ENCODE measurements at regions not wholly inside any gene's neighbourhood (a gene's known extent, or its start where the extent isn't known, plus 50 kb on each side); places are given as distances from the start of the nearest gene placed in this dataset.
A peak's percentile ranks its signal among the peaks of the same experiment; 100 is the strongest.
"Not testable (repeated sequence)": the region's sequence is repeated elsewhere in the genome, so short reads cannot be mapped to it uniquely, and the experiment has no call there.

GRCh38 chr2:31694444-31694843 is 113.7 kb upstream of the SRD5A2 start:
- POLR2A ChIA-PET: no interaction called here
- Histone ChIP-seq H3K4me1 (ENCODE audit: control extremely low read depth in 1 of 4, control insufficient read depth in 4 of 4, insufficient read depth in 4 of 4, low read length in 3 of 4) (no peaks in the 10 kb centered on the region), H3K4me3 (ENCODE audit: control insufficient read depth in 1 of 7, extremely low read depth in 1 of 7, insufficient read depth in 4 of 7, low read depth in 2 of 7, low read length in 6 of 7) (no peak overlapping the region), H3K9me3 (ENCODE audit: control extremely low read depth in 1 of 5, control insufficient read depth in 4 of 5, insufficient read depth in 2 of 5, low read depth in 1 of 5, low read length in 4 of 5) (peaks cover 12 to 66% (median 49%) of the 10 kb centered on the region in 5 experiments), H3K27me3 (replicated peaks in 2 of 5; ENCODE audit: control insufficient read depth in 4 of 5, insufficient read depth in 5 of 5, low read length in 4 of 5) (no peaks in the 10 kb centered on the region), H3K27ac (ENCODE audit: insufficient read depth in 1 of 2, low read depth in 1 of 2, low read length in 2 of 2, poor library complexity in 1 of 2, severe bottlenecking in 2 of 2) (no peak overlapping the region), H3K36me3 (ENCODE audit: control insufficient read depth in 4 of 4, insufficient read depth in 4 of 4, low read length in 3 of 4) (no peaks in the 10 kb centered on the region)
- no peak for DNase-seq
- CTCF ChIA-PET: no interaction called here
- WGBS (ENCODE audit: insufficient coverage): 79% methylated on average over 2 of the region's 3 CpGs

GRCh38 chr2:31693882-31694281 is 113.1 kb upstream of the SRD5A2 start:
- H3K4me3 ChIP-seq (ENCODE audit: control insufficient read depth in 1 of 7, extremely low read depth in 1 of 7, insufficient read depth in 4 of 7, low read depth in 2 of 7, low read length in 6 of 7): no peak overlapping the region
- POLR2A ChIA-PET: no interaction called here
- peaks cover 9 to 66% (median 48%) of the 10 kb centered on the region in 5 experiments for H3K9me3 ChIP-seq (ENCODE audit: control extremely low read depth in 1 of 5, control insufficient read depth in 4 of 5, insufficient read depth in 2 of 5, low read depth in 1 of 5, low read length in 4 of 5)
- H3K4me1 ChIP-seq (ENCODE audit: control extremely low read depth in 1 of 4, control insufficient read depth in 4 of 4, insufficient read depth in 4 of 4, low read length in 3 of 4): no peaks in the 10 kb centered on the region
- CTCF ChIA-PET: no interaction called here
- peak; percentile 18 to 52 (median 43) for DNase-seq
- H3K36me3 ChIP-seq (ENCODE audit: control insufficient read depth in 4 of 4, insufficient read depth in 4 of 4, low read length in 3 of 4): no peaks in the 10 kb centered on the region
- no peaks in the 10 kb centered on the region for H3K27me3 ChIP-seq (replicated peaks in 2 of 5; ENCODE audit: control insufficient read depth in 4 of 5, insufficient read depth in 5 of 5, low read length in 4 of 5)
- H3K27ac ChIP-seq (ENCODE audit: insufficient read depth in 1 of 2, low read depth in 1 of 2, low read length in 2 of 2, poor library complexity in 1 of 2, severe bottlenecking in 2 of 2): no peak overlapping the region
- WGBS (ENCODE audit: insufficient coverage): 87% methylated on average over 3 of the region's 3 CpGs

GRCh38 chr2:31688282-31688681 is 107.5 kb upstream of the SRD5A2 start:
- CTCF ChIA-PET: no interaction called here

GRCh38 chr2:31683506-31683905 is 102.8 kb upstream of the SRD5A2 start:
- H3K27ac ChIP-seq (ENCODE audit: insufficient read depth in 1 of 2, low read depth in 1 of 2, low read length in 2 of 2, poor library complexity in 1 of 2, severe bottlenecking in 2 of 2); DNase-seq; H3K36me3 ChIP-seq (ENCODE audit: control insufficient read depth in 4 of 4, insufficient read depth in 4 of 4, low read length in 3 of 4); H3K27me3 ChIP-seq (replicated peaks in 2 of 5; ENCODE audit: control insufficient read depth in 4 of 5, insufficient read depth in 5 of 5, low read length in 4 of 5); H3K4me3 ChIP-seq (ENCODE audit: control insufficient read depth in 1 of 7, extremely low read depth in 1 of 7, insufficient read depth in 4 of 7, low read depth in 2 of 7, low read length in 6 of 7); H3K4me1 ChIP-seq (ENCODE audit: control extremely low read depth in 1 of 4, control insufficient read depth in 4 of 4, insufficient read depth in 4 of 4, low read length in 3 of 4); POLR2A ChIA-PET: not testable (repeated sequence)
- CTCF ChIA-PET: interaction anchor here (1.6 kb wide), 1 partner anchor 8 kb away, joined by 4 read pairs; no protein-coding TSS in a partner anchor
- 76% methylated on average over 3 of the region's 4 CpGs for WGBS (ENCODE audit: insufficient coverage)
- H3K9me3 ChIP-seq (ENCODE audit: control extremely low read depth in 1 of 5, control insufficient read depth in 4 of 5, insufficient read depth in 2 of 5, low read depth in 1 of 5, low read length in 4 of 5): peaks cover 0 to 26% (median 10%) of the 10 kb centered on the region in 5 experiments

More at GRCh38 chr2:31688282-31688681, 107.5 kb upstream of the SRD5A2 start:
- Histone ChIP-seq H3K27ac (ENCODE audit: insufficient read depth in 1 of 2, low read depth in 1 of 2, low read length in 2 of 2, poor library complexity in 1 of 2, severe bottlenecking in 2 of 2) (no peak overlapping the region), H3K4me1 (ENCODE audit: control extremely low read depth in 1 of 4, control insufficient read depth in 4 of 4, insufficient read depth in 4 of 4, low read length in 3 of 4) (no peaks in the 10 kb centered on the region), H3K4me3 (ENCODE audit: control insufficient read depth in 1 of 7, extremely low read depth in 1 of 7, insufficient read depth in 4 of 7, low read depth in 2 of 7, low read length in 6 of 7) (no peak overlapping the region), H3K27me3 (replicated peaks in 2 of 5; ENCODE audit: control insufficient read depth in 4 of 5, insufficient read depth in 5 of 5, low read length in 4 of 5) (no peaks in the 10 kb centered on the region), H3K9me3 (ENCODE audit: control extremely low read depth in 1 of 5, control insufficient read depth in 4 of 5, insufficient read depth in 2 of 5, low read depth in 1 of 5, low read length in 4 of 5) (peaks cover 2 to 46% (median 22%) of the 10 kb centered on the region in 5 experiments), H3K36me3 (ENCODE audit: control insufficient read depth in 4 of 4, insufficient read depth in 4 of 4, low read length in 3 of 4) (no peaks in the 10 kb centered on the region)
- POLR2A ChIA-PET: no interaction called here
- WGBS (ENCODE audit: insufficient coverage): 58% methylated on average over 2 of the region's 4 CpGs
- peak; percentile 5 to 14 (median 6) for DNase-seq

GRCh38 chr2:31675485-31675901 is 94.8 kb upstream of the SRD5A2 start:
- Histone ChIP-seq H3K4me3 (ENCODE audit: control insufficient read depth in 1 of 7, extremely low read depth in 1 of 7, insufficient read depth in 4 of 7, low read depth in 2 of 7, low read length in 6 of 7) (no peak overlapping the region), H3K4me1 (ENCODE audit: control extremely low read depth in 1 of 4, control insufficient read depth in 4 of 4, insufficient read depth in 4 of 4, low read length in 3 of 4) (no peaks in the 10 kb centered on the region), H3K36me3 (ENCODE audit: control insufficient read depth in 4 of 4, insufficient read depth in 4 of 4, low read length in 3 of 4) (no peaks in the 10 kb centered on the region), H3K27me3 (replicated peaks in 2 of 5; ENCODE audit: control insufficient read depth in 4 of 5, insufficient read depth in 5 of 5, low read length in 4 of 5) (no peaks in the 10 kb centered on the region), H3K27ac (ENCODE audit: insufficient read depth in 1 of 2, low read depth in 1 of 2, low read length in 2 of 2, poor library complexity in 1 of 2, severe bottlenecking in 2 of 2) (no peak overlapping the region), H3K9me3 (ENCODE audit: control extremely low read depth in 1 of 5, control insufficient read depth in 4 of 5, insufficient read depth in 2 of 5, low read depth in 1 of 5, low read length in 4 of 5) (peaks cover 0 to 28% (median 6%) of the 10 kb centered on the region in 5 experiments)
- DNase-seq: no peak
- CTCF ChIA-PET: interaction anchor here (1.5 kb wide), 1 partner anchor 8 kb away, joined by 4 read pairs; no protein-coding TSS in a partner anchor
- POLR2A ChIA-PET: no interaction called here
- 38% methylated on average over 3 of the region's 3 CpGs for WGBS (ENCODE audit: insufficient coverage)

- Histone ChIP-seq H3K27me3 (replicated peaks in 2 of 5; ENCODE audit: control insufficient read depth in 4 of 5, insufficient read depth in 5 of 5, low read length in 4 of 5) (no peaks in the 10 kb centered on the region), H3K36me3 (ENCODE audit: control insufficient read depth in 4 of 4, insufficient read depth in 4 of 4, low read length in 3 of 4) (no peaks in the 10 kb centered on the region), H3K9me3 (ENCODE audit: control extremely low read depth in 1 of 5, control insufficient read depth in 4 of 5, insufficient read depth in 2 of 5, low read depth in 1 of 5, low read length in 4 of 5) (peaks cover 0 to 28% (median 6%) of the 10 kb centered on the region in 5 experiments), H3K4me3 (ENCODE audit: control insufficient read depth in 1 of 7, extremely low read depth in 1 of 7, insufficient read depth in 4 of 7, low read depth in 2 of 7, low read length in 6 of 7) (no peak overlapping the region), H3K4me1 (ENCODE audit: control extremely low read depth in 1 of 4, control insufficient read depth in 4 of 4, insufficient read depth in 4 of 4, low read length in 3 of 4) (no peaks in the 10 kb centered on the region), H3K27ac (ENCODE audit: insufficient read depth in 1 of 2, low read depth in 1 of 2, low read length in 2 of 2, poor library complexity in 1 of 2, severe bottlenecking in 2 of 2) (no peak overlapping the region)
- DNase-seq: no peak
- WGBS (ENCODE audit: insufficient coverage): 100% methylated on average over 1 of the region's 2 CpGs
- CTCF ChIA-PET: interaction anchor here (1.5 kb wide), 1 partner anchor 9 kb away, joined by 4 read pairs; no protein-coding TSS in a partner anchor
- POLR2A ChIA-PET: no interaction called here
Observed at GRCh38 chr2:31674446-31674845, 93.7 kb upstream of the SRD5A2 start.

- CTCF ChIA-PET: no interaction called here
- Histone ChIP-seq H3K36me3 (ENCODE audit: control insufficient read depth in 4 of 4, insufficient read depth in 4 of 4, low read length in 3 of 4) (no peaks in the 10 kb centered on the region), H3K4me3 (ENCODE audit: control insufficient read depth in 1 of 7, extremely low read depth in 1 of 7, insufficient read depth in 4 of 7, low read depth in 2 of 7, low read length in 6 of 7) (no peak overlapping the region), H3K27ac (ENCODE audit: insufficient read depth in 1 of 2, low read depth in 1 of 2, low read length in 2 of 2, poor library complexity in 1 of 2, severe bottlenecking in 2 of 2) (no peak overlapping the region), H3K9me3 (ENCODE audit: control extremely low read depth in 1 of 5, control insufficient read depth in 4 of 5, insufficient read depth in 2 of 5, low read depth in 1 of 5, low read length in 4 of 5) (no peaks in the 10 kb centered on the region), H3K4me1 (ENCODE audit: control extremely low read depth in 1 of 4, control insufficient read depth in 4 of 4, insufficient read depth in 4 of 4, low read length in 3 of 4) (no peaks in the 10 kb centered on the region), H3K27me3 (replicated peaks in 2 of 5; ENCODE audit: control insufficient read depth in 4 of 5, insufficient read depth in 5 of 5, low read length in 4 of 5) (no peaks in the 10 kb centered on the region)
- DNase-seq: no peak
- POLR2A ChIA-PET: no interaction called here
- 100% methylated on average over 1 of the region's 1 CpG for WGBS (ENCODE audit: insufficient coverage)
Observed at GRCh38 chr2:31666878-31667277, 86.1 kb upstream of the SRD5A2 start.

Measured in common myeloid progenitor, CD34-positive (primary cell).